A673 (cell line): ENCODE measurements at regions not wholly inside any gene's neighbourhood (a gene's known extent, or its start where the extent isn't known, plus 50 kb on each side); places are given as distances from the start of the nearest gene placed in this dataset.

ENCODE experiments used
- BruUV-seq: library from RNA; stranded (reverse); fragments of 400-500 nt; replicated peaks from 2 replicates; lab custom pipeline; 2021; lab: Mats Ljungman, UMichigan
- CTCF ChIA-PET: fragments of 300-600 bp; sonication (Branson Sonifier 250); formaldehyde crosslinking; loops from one replicate; lab custom pipeline; 2022; ENCODE audit warnings: antibody characterized with exemption; lab: Charles Lee
- POLR2A ChIA-PET: fragments of 300-600 bp; sonication (Branson Sonifier 250); formaldehyde crosslinking; loops from one replicate; lab custom pipeline; 2022; ENCODE audit warnings: antibody characterized with exemption; ENCODE audit not compliant: low non-redundant PET; lab: Charles Lee
- DNase-seq: peaks from one replicate; pipeline ENCODE4 v3.0.0-alpha.2; 2015; ENCODE audit warnings: low spot score
- H3K27ac ChIP-seq: fragments of 200-600 bp; sonication (generic); 2 replicates; pipeline ENCODE4 v1.5.1; 2016; ENCODE audit warnings: mixed run types, low read depth, mild to moderate bottlenecking, mixed read lengths, antibody characterized with exemption, low read length; ENCODE audit not compliant: poor library complexity, severe bottlenecking
- H3K27me3 ChIP-seq: fragments of 200-600 bp; sonication (generic); replicated peaks from 2 replicates; pipeline ENCODE4 v1.6.1; 2017; ENCODE audit warnings: mixed run types, low read depth, mild to moderate bottlenecking, mixed read lengths, antibody characterized with exemption, low read length; ENCODE audit not compliant: insufficient read depth, poor library complexity
- H3K36me3 ChIP-seq: fragments of 200-600 bp; sonication (generic); 2 replicates; pipeline ENCODE4 v1.6.1; 2016; ENCODE audit warnings: mixed run types, mild to moderate bottlenecking, mixed read lengths, antibody characterized with exemption, low read length; ENCODE audit not compliant: insufficient read depth, poor library complexity, severe bottlenecking
- H3K4me1 ChIP-seq: fragments of 200-600 bp; sonication (generic); 2 replicates; pipeline ENCODE4 v1.6.1; 2017; ENCODE audit warnings: mixed run types, mild to moderate bottlenecking, mixed read lengths, antibody characterized with exemption, low read length; ENCODE audit not compliant: insufficient read depth, poor library complexity, severe bottlenecking
- H3K4me3 ChIP-seq: fragments of 200-600 bp; sonication (generic); 2 replicates; pipeline ENCODE4 v1.5.1; 2016; ENCODE audit warnings: low read depth, mixed run types, mild to moderate bottlenecking, mixed read lengths, low read length; ENCODE audit not compliant: poor library complexity, severe bottlenecking
- H3K9me3 ChIP-seq: fragments of 200-600 bp; sonication (generic); 2 replicates; pipeline ENCODE4 v1.6.1; 2016; ENCODE audit warnings: mixed run types, low read depth, mild to moderate bottlenecking, mixed read lengths, antibody characterized with exemption, low read length; ENCODE audit not compliant: poor library complexity, severe bottlenecking
- EZH2 ChIP-seq: fragments of 200-600 bp; sonication (generic); IDR thresholded peaks from 2 replicates; pipeline ENCODE4 v1.6.1; 2017; ENCODE audit warnings: borderline replicate concordance, low read depth, mild to moderate bottlenecking, mixed read lengths, antibody characterized with exemption, low read length; ENCODE audit not compliant: poor library complexity, severe bottlenecking
- intact Hi-C: fragments of 100-400 bp; cut with micrococcal nuclease; formaldehyde crosslinking; loops from one replicate; pipeline ENCODE4 v1.10.0; 2022; ENCODE audit not compliant: unreplicated experiment
- TF ChIP-seq, protein P1 (sequence below): fragments of 300-800, 200-600 bp; sonication (generic); conservative IDR thresholded peaks from 2 replicates; pipeline ENCODE4 v1.5.1; 2017; ENCODE audit warnings: low read depth, mild to moderate bottlenecking, antibody characterized with exemption, low read length, moderate library complexity, mixed read lengths

DNA sequence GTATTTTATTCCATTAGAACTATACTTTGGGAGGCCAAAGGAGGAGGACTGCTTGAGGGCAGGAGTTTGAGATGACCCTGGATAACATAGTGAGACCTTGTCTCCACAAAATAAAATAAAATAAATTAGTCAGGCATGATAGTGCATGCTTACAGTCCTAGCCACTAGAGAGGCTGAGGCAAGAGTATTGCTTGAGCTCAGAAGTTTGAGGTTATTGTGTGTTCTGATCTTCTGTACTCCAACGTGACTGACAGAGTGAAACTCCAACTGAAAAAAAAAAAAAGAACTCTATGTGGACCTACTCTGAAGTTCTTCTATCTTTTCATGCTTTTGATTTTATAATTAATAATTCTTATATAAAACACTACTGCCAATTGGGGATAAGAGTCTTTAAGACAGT, 1560.0 kb upstream of the GBE1 start:
- Histone ChIP-seq H3K4me3 (no peak overlapping the region), H3K27ac (no peak overlapping the region), H3K27me3 (no peaks in the 10 kb centered on the region), H3K36me3 (no peaks in the 10 kb centered on the region), H3K4me1 (no peaks in the 10 kb centered on the region), H3K9me3 (peaks cover 3% of the 10 kb centered on the region)
- ChIA-PET POLR2A (no interaction called here), CTCF (no interaction called here)
- intact Hi-C loops, result no loop called here
- no TSS peak for BruUV-seq
- no peak for DNase-seq
- TF ChIP-seq, protein P1, sequence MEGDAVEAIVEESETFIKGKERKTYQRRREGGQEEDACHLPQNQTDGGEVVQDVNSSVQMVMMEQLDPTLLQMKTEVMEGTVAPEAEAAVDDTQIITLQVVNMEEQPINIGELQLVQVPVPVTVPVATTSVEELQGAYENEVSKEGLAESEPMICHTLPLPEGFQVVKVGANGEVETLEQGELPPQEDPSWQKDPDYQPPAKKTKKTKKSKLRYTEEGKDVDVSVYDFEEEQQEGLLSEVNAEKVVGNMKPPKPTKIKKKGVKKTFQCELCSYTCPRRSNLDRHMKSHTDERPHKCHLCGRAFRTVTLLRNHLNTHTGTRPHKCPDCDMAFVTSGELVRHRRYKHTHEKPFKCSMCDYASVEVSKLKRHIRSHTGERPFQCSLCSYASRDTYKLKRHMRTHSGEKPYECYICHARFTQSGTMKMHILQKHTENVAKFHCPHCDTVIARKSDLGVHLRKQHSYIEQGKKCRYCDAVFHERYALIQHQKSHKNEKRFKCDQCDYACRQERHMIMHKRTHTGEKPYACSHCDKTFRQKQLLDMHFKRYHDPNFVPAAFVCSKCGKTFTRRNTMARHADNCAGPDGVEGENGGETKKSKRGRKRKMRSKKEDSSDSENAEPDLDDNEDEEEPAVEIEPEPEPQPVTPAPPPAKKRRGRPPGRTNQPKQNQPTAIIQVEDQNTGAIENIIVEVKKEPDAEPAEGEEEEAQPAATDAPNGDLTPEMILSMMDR, result no peak

DNA sequence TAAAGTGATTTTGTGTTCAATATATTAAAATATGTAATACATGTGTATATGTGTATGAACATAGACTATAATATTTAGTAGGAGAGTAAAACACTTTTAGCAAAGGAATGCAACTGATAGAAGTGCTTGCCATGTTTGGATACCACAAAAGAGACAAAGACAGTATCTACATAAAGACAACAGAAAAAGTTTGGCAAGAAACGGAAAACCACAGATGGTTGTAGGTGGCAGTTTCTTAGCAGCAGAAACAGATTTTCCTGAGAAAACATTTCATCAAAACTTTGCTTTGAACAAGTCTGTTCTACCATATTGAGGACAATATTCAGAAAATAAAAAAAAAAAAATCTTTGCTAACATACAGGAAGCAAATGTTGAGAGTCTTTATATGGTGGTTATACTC, 1560.4 kb upstream of the GBE1 start:
- Histone ChIP-seq H3K36me3 (no peaks in the 10 kb centered on the region), H3K4me3 (no peak overlapping the region), H3K27ac (no peak overlapping the region), H3K4me1 (no peaks in the 10 kb centered on the region), H3K9me3 (peaks cover 3% of the 10 kb centered on the region), H3K27me3 (no peaks in the 10 kb centered on the region)
- intact Hi-C loops, result no loop called here
- CTCF ChIA-PET, result no interaction called here
- no peak for TF ChIP-seq EZH2
- TF ChIP-seq, protein P1, result no peak
- no TSS peak for BruUV-seq
- POLR2A ChIA-PET, result no interaction called here
- DNase-seq, result no peak

DNA sequence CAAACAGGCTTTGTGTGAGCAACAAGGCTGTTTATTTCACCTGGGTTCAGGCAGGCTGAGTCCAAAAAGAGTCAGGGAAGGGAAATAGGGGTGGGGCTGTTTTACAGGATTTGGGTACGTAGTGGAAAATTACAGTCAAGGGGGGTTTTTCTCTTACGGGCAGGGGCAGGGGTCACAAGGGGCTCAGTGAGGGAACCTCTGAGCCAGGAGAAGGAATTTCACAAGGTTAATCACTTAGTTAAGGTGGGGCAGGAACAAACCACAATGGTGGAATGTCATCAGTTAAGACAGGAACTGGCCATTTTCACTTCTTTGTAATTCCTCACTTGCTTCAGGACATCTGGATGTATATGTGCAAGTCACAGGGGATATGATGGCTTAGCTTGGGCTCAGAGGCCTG, 1592.8 kb upstream of the GBE1 start:
- intact Hi-C loops, result no loop called here
- DNase-seq, result no peak
- ChIA-PET POLR2A (no interaction called here), CTCF (no interaction called here)
- no peaks in the 10 kb centered on the region for H3K4me1 ChIP-seq
- no peaks in the 10 kb centered on the region for H3K27me3 ChIP-seq
- BruUV-seq, result no TSS peak
- H3K9me3 ChIP-seq, result peaks cover 10% of the 10 kb centered on the region
- no peak overlapping the region for H3K4me3 ChIP-seq
- TF ChIP-seq EZH2, result no peak
- TF ChIP-seq, protein P1, result no peak
- no peak overlapping the region for H3K27ac ChIP-seq
- no peaks in the 10 kb centered on the region for H3K36me3 ChIP-seq
